HG02884 (cell line): ENCODE measurements at regions not wholly inside any gene's neighbourhood (a gene's known extent, or its start where the extent isn't known, plus 50 kb on each side); places are given as distances from the start of the nearest gene placed in this dataset.
"Not testable (repeated sequence)": the region's sequence is repeated elsewhere in the genome, so short reads cannot be mapped to it uniquely, and the experiment has no call there.

Experiments used
- ATAC-seq: cut with Tn5 transposase; IDR thresholded peaks from one replicate; pipeline ENCODE4 v1.9.1; 2021; ENCODE audit warnings: mild to moderate bottlenecking, moderate library complexity; ENCODE audit not compliant: unreplicated experiment

- not testable (repeated sequence) for ATAC-seq
Measured at GRCh38 chr2:91422102-91422501, 2730.6 kb downstream of the RPIA start.

- not testable (repeated sequence) for ATAC-seq
Measured at GRCh38 chr2:91427148-91427547, 2735.7 kb downstream of the RPIA start.

GRCh38 chr2:91441932-91442245 lies 2750.4 kb downstream of the RPIA start:
- not testable (repeated sequence) for ATAC-seq

- ATAC-seq = no peak
Measured at GRCh38 chr2:91442246-91442905, 2750.9 kb downstream of the RPIA start.

GRCh38 chr2:91442906-91443729 lies 2751.6 kb downstream of the RPIA start:
- ATAC-seq = not testable (repeated sequence)

GRCh38 chr2:91443730-91444115 lies 2752.2 kb downstream of the RPIA start:
- not testable (repeated sequence) for ATAC-seq

- not testable (repeated sequence) for ATAC-seq
Measured at GRCh38 chr2:91445705-91446104, 2754.2 kb downstream of the RPIA start.

- not testable (repeated sequence) for ATAC-seq
Measured at GRCh38 chr2:91446489-91446888, 2755.0 kb downstream of the RPIA start.

GRCh38 chr2:91446915-91447314 lies 2755.4 kb downstream of the RPIA start:
- ATAC-seq = not testable (repeated sequence)

GRCh38 chr2:91447508-91447907 lies 2756.0 kb downstream of the RPIA start:
- ATAC-seq = not testable (repeated sequence)

GRCh38 chr2:91462292-91462691 lies 2770.8 kb downstream of the RPIA start:
- ATAC-seq = not testable (repeated sequence)

GRCh38 chr2:91463007-91463406 lies 2771.5 kb downstream of the RPIA start:
- ATAC-seq = not testable (repeated sequence)

GRCh38 chr2:91466780-91467363 lies 2775.4 kb downstream of the RPIA start:
- not testable (repeated sequence) for ATAC-seq

GRCh38 chr2:91476244-91476935 lies 2784.9 kb downstream of the RPIA start:
- ATAC-seq = not testable (repeated sequence)

GRCh38 chr2:91476936-91477246 lies 2785.4 kb downstream of the RPIA start:
- ATAC-seq = not testable (repeated sequence)

- ATAC-seq = not testable (repeated sequence)
Measured at GRCh38 chr2:91477291-91477690, 2785.8 kb downstream of the RPIA start.

- ATAC-seq = no peak
Measured at GRCh38 chr2:91477731-91478672, 2786.5 kb downstream of the RPIA start.

- not testable (repeated sequence) for ATAC-seq
Measured at GRCh38 chr2:91478851-91479718, 2787.6 kb downstream of the RPIA start.

- ATAC-seq = not testable (repeated sequence)
Measured at GRCh38 chr2:91485226-91485625, 2793.8 kb downstream of the RPIA start.
